HepG2 (cell line): ENCODE measurements at regions not wholly inside any gene's neighbourhood (a gene's known extent, or its start where the extent isn't known, plus 50 kb on each side); places are given as distances from the start of the nearest gene placed in this dataset.

Source experiments
- ATAC-seq: fragments of 200-7000 bp; cut with Tn5 transposase; 3 replicates; pipeline ENCODE4 v1.9.1; 2020; ENCODE audit warnings: mild to moderate bottlenecking, moderate library complexity
- BruUV-seq: library from RNA; stranded (reverse); fragments of 400-500 nt; replicated peaks from 2 replicates; lab custom pipeline; 2021; lab: Mats Ljungman, UMichigan
- CTCF ChIA-PET: fragments of 300-600 bp; formaldehyde crosslinking; extraction: SDS; loops from one replicate; lab custom pipeline; 2021; ENCODE audit warnings: low total read pairs, inconsistent platforms, low intra/inter-chr PET ratio; lab: Yijun Ruan, JAX
- POLR2A ChIA-PET: fragments of 350-600 bp; sonication (Branson Sonifier 250); formaldehyde crosslinking; loops from one replicate; lab custom pipeline; 2020; ENCODE audit warnings: antibody characterized with exemption, inconsistent platforms; lab: Yijun Ruan, JAX
- DNase-seq: peaks from one replicate; pipeline ENCODE4 v3.0.0-alpha.2; 2015; ENCODE audit warnings: low spot score
- FAIRE-seq: peaks from 3 replicates; lab custom pipeline; 2011; peaks lifted over from hg19 to GRCh38; lab: Jason Lieb, UNC
- H2AFZ ChIP-seq: one replicate; pipeline ENCODE4 v1.6.1; 2011; ENCODE audit warnings: low read length, inconsistent platforms
- H3K27ac ChIP-seq: fragments of 300-600 bp; 3 replicates; pipeline ENCODE4 v1.8.0; 2011; ENCODE audit warnings: mixed run types, mild to moderate bottlenecking, mixed read lengths, low read length, inconsistent platforms; ENCODE audit not compliant: insufficient read depth; ENCODE audit errors: extremely low read length
- H3K27me3 ChIP-seq, 2 experiments: fragments of 200-600 bp in 1 of 2; 2 replicates in 1 of 2; 3 replicates in 1 of 2; pipeline versions ENCODE4 v1.6.0 to v1.8.0; 2011; ENCODE audit warnings: low read length in 2 of 2, mild to moderate bottlenecking in 2 of 2, moderate library complexity in 2 of 2, inconsistent platforms in 1 of 2; ENCODE audit not compliant: insufficient read depth in 2 of 2, control insufficient read depth in 1 of 2
- H3K36me3 ChIP-seq, 2 experiments: fragments of 200-600 bp in 1 of 2; replicated peaks in 1 of 2; 2 replicates in 1 of 2; 3 replicates in 1 of 2; pipeline versions ENCODE4 v1.5.1 to v1.8.0; 2011; ENCODE audit warnings: low read length in 2 of 2, inconsistent platforms in 1 of 2; ENCODE audit not compliant: insufficient read depth in 2 of 2, control insufficient read depth in 1 of 2
- H3K4me1 ChIP-seq: 2 replicates; pipeline ENCODE4 v1.5.1; 2012; ENCODE audit warnings: low read length, inconsistent platforms; ENCODE audit not compliant: insufficient read depth
- H3K4me2 ChIP-seq: 2 replicates; pipeline ENCODE4 v1.6.0; 2011; ENCODE audit warnings: low read depth, low read length, inconsistent platforms
- H3K4me3 ChIP-seq, 3 experiments: fragments of 200-600 bp in 1 of 3; sonication (generic), shearing (Covaris generic) in 1 of 3; replicated peaks in 1 of 3; 2 replicates each; pipeline ENCODE4 v1.5.1; 2011 to 2016; ENCODE audit warnings: low read length in 3 of 3, inconsistent platforms in 2 of 3, low read depth in 2 of 3, mild to moderate bottlenecking in 2 of 3, control low read depth in 1 of 3, mixed read lengths in 1 of 3; ENCODE audit not compliant: insufficient read depth in 1 of 3
- H3K79me2 ChIP-seq: one replicate; pipeline ENCODE4 v1.6.1; 2011; ENCODE audit warnings: low read length, inconsistent platforms; ENCODE audit not compliant: insufficient read depth
- H3K9ac ChIP-seq: 2 replicates; pipeline ENCODE4 v1.6.0; 2011; ENCODE audit warnings: mild to moderate bottlenecking, low read depth, low read length, inconsistent platforms; ENCODE audit not compliant: insufficient read depth
- H3K9me3 ChIP-seq: 2 replicates; pipeline ENCODE4 v1.5.1; 2012; ENCODE audit warnings: mild to moderate bottlenecking, low read length
- H4K20me1 ChIP-seq: 2 replicates; pipeline ENCODE4 v1.6.0; 2011; ENCODE audit warnings: inconsistent platforms, mild to moderate bottlenecking, low read length, moderate library complexity; ENCODE audit not compliant: insufficient read depth
- CHD2 ChIP-seq: IDR thresholded peaks from 2 replicates; pipeline ENCODE4 v1.6.1; 2011; ENCODE audit warnings: low read depth, low read length, improper control_type of control experiment
- HIVEP1 ChIP-seq: sonication (generic); formaldehyde crosslinking; IDR thresholded peaks from 2 replicates; pipeline ENCODE4 v1.4.0; 2020; ENCODE audit warnings: mild to moderate bottlenecking, missing genetic modification reagents
- ISX ChIP-seq: sonication (generic); formaldehyde crosslinking; conservative IDR thresholded peaks from 2 replicates; pipeline ENCODE4 v1.5.0; 2020; ENCODE audit warnings: missing genetic modification reagents
- MEIS2 ChIP-seq: sonication (generic); formaldehyde crosslinking; IDR thresholded peaks from 2 replicates; pipeline ENCODE4 v1.9.0; 2021; ENCODE audit warnings: mild to moderate bottlenecking, missing genetic modification reagents
- NFE2L1 ChIP-seq: sonication (generic); formaldehyde crosslinking; IDR thresholded peaks from 2 replicates; pipeline ENCODE4 v1.4.0; 2020; ENCODE audit warnings: missing genetic modification reagents, mild to moderate bottlenecking, borderline replicate concordance
- SP4 ChIP-seq: sonication (generic); formaldehyde crosslinking; IDR thresholded peaks from 2 replicates; pipeline ENCODE4 v1.8.1; 2023; ENCODE audit warnings: mild to moderate bottlenecking, missing genetic modification reagents
- ZFP90 ChIP-seq: sonication (generic); formaldehyde crosslinking; IDR thresholded peaks from 2 replicates; pipeline ENCODE4 v1.8.0; 2022; ENCODE audit warnings: missing genetic modification reagents, mild to moderate bottlenecking, inconsistent platforms, borderline replicate concordance
- ZNF282 ChIP-seq: fragments of 450-650 bp; IDR thresholded peaks from 2 replicates; pipeline ENCODE4 v1.6.1; 2018; ENCODE audit not compliant: partially characterized antibody
- ZNF33A ChIP-seq: sonication (generic); formaldehyde crosslinking; IDR thresholded peaks from 2 replicates; pipeline ENCODE4 v1.5.1; 2020; ENCODE audit warnings: missing genetic modification reagents, mild to moderate bottlenecking, moderate library complexity, borderline replicate concordance
- ZNF430 ChIP-seq: sonication (generic); formaldehyde crosslinking; IDR thresholded peaks from 2 replicates; pipeline ENCODE4 v1.9.0; 2021; ENCODE audit warnings: mild to moderate bottlenecking, missing genetic modification reagents
- ZNF607 ChIP-seq: sonication (generic); formaldehyde crosslinking; IDR thresholded peaks from 2 replicates; pipeline ENCODE4 v1.5.1; 2020; ENCODE audit warnings: missing genetic modification reagents, mild to moderate bottlenecking, borderline replicate concordance
- ZNF616 ChIP-seq: sonication (generic); formaldehyde crosslinking; IDR thresholded peaks from 2 replicates; pipeline ENCODE4 v1.5.0; 2020; ENCODE audit warnings: low read depth, mild to moderate bottlenecking, missing genetic modification reagents
- ZNF652 ChIP-seq: IDR thresholded peaks from 2 replicates; pipeline ENCODE4 v1.6.1; 2016; ENCODE audit warnings: low read depth, borderline replicate concordance
- WGBS: methylation state at CpG from one replicate; pipeline ENCODE4 v1.1.6; 2017; ENCODE audit warnings: low lambda C conversion rate; 5-methylcytosine and 5-hydroxymethylcytosine counted together
- in situ Hi-C: cut with HindIII; loops from 2 replicates; pipeline ENCODE4 v1.10.0; 2017; ENCODE audit warnings: low pct_unique_long_range_greater_than_20kb; ENCODE audit not compliant: extremely low pct_ligation_motif_present
- intact Hi-C: fragments of 100-400 bp; cut with micrococcal nuclease; formaldehyde crosslinking; loops from one replicate; pipeline ENCODE4 v1.10.0; 2022; ENCODE audit not compliant: unreplicated experiment
- TF ChIP-seq, protein P1 (sequence below): sonication (generic); formaldehyde crosslinking; IDR thresholded peaks from 2 replicates; pipeline ENCODE4 v1.4.0; 2020; ENCODE audit warnings: missing genetic modification reagents
- TF ChIP-seq, protein P2 (sequence below): sonication (generic); formaldehyde crosslinking; IDR thresholded peaks from 2 replicates; pipeline ENCODE4 v1.9.0; 2021; ENCODE audit warnings: missing genetic modification reagents, mild to moderate bottlenecking, borderline replicate concordance
- TF ChIP-seq, protein P3 (sequence below): sonication (generic); formaldehyde crosslinking; IDR thresholded peaks from 2 replicates; pipeline ENCODE4 v1.8.0; 2022; ENCODE audit warnings: mild to moderate bottlenecking, missing genetic modification reagents, moderate library complexity
- TF ChIP-seq, protein P4 (sequence below): sonication (generic); formaldehyde crosslinking; IDR thresholded peaks from 2 replicates; pipeline ENCODE4 v1.8.0; 2022; ENCODE audit warnings: missing genetic modification reagents, mild to moderate bottlenecking, moderate library complexity, borderline replicate concordance

DNA sequence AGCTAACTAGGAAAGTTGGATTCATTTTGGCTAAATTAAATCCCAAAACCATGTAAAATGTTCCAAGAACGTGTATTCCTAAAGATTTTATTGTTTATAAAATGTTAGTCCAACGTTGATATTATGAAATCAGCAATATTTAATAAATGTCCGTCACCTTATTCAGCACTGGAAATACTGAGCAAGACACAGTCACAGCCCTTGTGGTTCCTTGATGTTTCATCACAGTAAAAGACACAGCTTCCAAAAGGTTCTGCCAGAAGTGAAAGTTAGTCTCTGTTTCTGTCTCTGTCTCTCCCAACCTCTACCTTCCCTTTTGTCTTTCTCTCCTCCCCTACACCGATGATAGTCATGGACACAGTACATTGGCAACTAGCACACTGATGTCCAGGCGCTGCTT lies 82.2 kb upstream of the BOC start:
- no TSS peak for BruUV-seq
- Histone ChIP-seq H4K20me1 (no peaks in the 10 kb centered on the region), H3K27me3 (peaks cover 0 to 3% of the 10 kb centered on the region in 2 experiments; a peak in 1 of 5 replicates), H3K36me3 (no peaks in the 10 kb centered on the region), H3K4me3 (no peak overlapping the region), H3K79me2 (no peaks in the 10 kb centered on the region), H3K9ac (no peak overlapping the region), H3K9me3 (no peaks in the 10 kb centered on the region), H3K4me2 (no peak overlapping the region), H3K4me1 (no peaks in the 10 kb centered on the region), H2AFZ (no peak overlapping the region), H3K27ac (no peak overlapping the region)
- TF ChIP-seq ISX (CRISPR knock-in tag) (no peak), ZNF282 (no peak), ZFP90 (CRISPR knock-in tag) (no peak), HIVEP1 (CRISPR knock-in tag) (no peak), SP4 (CRISPR knock-in tag) (no peak), MEIS2 (no peak), CHD2 (no peak), ZNF33A (CRISPR knock-in tag) (no peak), ZNF616 (CRISPR knock-in tag) (no peak), ZNF652 (no peak), ZNF607 (CRISPR knock-in tag) (no peak), NFE2L1 (CRISPR knock-in tag) (no peak), ZNF430 (CRISPR knock-in tag) (no peak)
- TF ChIP-seq, protein P1, sequence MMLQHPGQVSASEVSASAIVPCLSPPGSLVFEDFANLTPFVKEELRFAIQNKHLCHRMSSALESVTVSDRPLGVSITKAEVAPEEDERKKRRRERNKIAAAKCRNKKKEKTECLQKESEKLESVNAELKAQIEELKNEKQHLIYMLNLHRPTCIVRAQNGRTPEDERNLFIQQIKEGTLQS: no peak
- TF ChIP-seq, protein P2, sequence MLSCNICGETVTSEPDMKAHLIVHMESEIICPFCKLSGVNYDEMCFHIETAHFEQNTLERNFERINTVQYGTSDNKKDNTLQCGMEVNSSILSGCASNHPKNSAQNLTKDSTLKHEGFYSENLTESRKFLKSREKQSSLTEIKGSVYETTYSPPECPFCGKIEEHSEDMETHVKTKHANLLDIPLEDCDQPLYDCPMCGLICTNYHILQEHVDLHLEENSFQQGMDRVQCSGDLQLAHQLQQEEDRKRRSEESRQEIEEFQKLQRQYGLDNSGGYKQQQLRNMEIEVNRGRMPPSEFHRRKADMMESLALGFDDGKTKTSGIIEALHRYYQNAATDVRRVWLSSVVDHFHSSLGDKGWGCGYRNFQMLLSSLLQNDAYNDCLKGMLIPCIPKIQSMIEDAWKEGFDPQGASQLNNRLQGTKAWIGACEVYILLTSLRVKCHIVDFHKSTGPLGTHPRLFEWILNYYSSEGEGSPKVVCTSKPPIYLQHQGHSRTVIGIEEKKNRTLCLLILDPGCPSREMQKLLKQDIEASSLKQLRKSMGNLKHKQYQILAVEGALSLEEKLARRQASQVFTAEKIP (CRISPR knock-in tag): no peak
- TF ChIP-seq, protein P3, sequence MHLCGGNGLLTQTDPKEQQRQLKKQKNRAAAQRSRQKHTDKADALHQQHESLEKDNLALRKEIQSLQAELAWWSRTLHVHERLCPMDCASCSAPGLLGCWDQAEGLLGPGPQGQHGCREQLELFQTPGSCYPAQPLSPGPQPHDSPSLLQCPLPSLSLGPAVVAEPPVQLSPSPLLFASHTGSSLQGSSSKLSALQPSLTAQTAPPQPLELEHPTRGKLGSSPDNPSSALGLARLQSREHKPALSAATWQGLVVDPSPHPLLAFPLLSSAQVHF (CRISPR knock-in tag): no peak
- TF ChIP-seq, protein P4, sequence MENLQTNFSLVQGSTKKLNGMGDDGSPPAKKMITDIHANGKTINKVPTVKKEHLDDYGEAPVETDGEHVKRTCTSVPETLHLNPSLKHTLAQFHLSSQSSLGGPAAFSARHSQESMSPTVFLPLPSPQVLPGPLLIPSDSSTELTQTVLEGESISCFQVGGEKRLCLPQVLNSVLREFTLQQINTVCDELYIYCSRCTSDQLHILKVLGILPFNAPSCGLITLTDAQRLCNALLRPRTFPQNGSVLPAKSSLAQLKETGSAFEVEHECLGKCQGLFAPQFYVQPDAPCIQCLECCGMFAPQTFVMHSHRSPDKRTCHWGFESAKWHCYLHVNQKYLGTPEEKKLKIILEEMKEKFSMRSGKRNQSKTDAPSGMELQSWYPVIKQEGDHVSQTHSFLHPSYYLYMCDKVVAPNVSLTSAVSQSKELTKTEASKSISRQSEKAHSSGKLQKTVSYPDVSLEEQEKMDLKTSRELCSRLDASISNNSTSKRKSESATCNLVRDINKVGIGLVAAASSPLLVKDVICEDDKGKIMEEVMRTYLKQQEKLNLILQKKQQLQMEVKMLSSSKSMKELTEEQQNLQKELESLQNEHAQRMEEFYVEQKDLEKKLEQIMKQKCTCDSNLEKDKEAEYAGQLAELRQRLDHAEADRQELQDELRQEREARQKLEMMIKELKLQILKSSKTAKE (CRISPR knock-in tag): no peak
- ATAC-seq (no peak), DNase-seq (no peak), FAIRE-seq (no peak)
- 37% methylated on average over 5 of the region's 5 CpGs for WGBS
- ChIA-PET POLR2A (no interaction called here), CTCF (no interaction called here)
- in situ Hi-C loops (no loop called here), intact Hi-C loops (no loop called here)
